Fibroblast of lung (primary cell): ENCODE measurements at regions not wholly inside any gene's neighbourhood (a gene's known extent, or its start where the extent isn't known, plus 50 kb on each side); places are given as distances from the start of the nearest gene placed in this dataset.

Experiments
- DNase-seq, 2 donors: peaks; one replicate each; pipeline versions ENCODE4 v3.0.0 to v3.0.0-alpha.2; 2010; ENCODE audit warnings: low read depth in 2 of 2
- H2AFZ ChIP-seq: 2 replicates; pipeline ENCODE4 v1.5.1; 2012; ENCODE audit warnings: low read length, control low read depth, inconsistent platforms
- H3K27ac ChIP-seq: 2 replicates; pipeline ENCODE4 v1.5.1; 2011; ENCODE audit warnings: low read length, control low read depth; ENCODE audit not compliant: insufficient read depth
- H3K27me3 ChIP-seq: 2 replicates; pipeline ENCODE4 v1.5.1; 2011; ENCODE audit warnings: mild to moderate bottlenecking, low read length; ENCODE audit not compliant: control insufficient read depth, insufficient read depth
- H3K36me3 ChIP-seq: 2 replicates; pipeline ENCODE4 v1.5.1; 2011; ENCODE audit warnings: low read length; ENCODE audit not compliant: control insufficient read depth, insufficient read depth
- H3K4me1 ChIP-seq: 2 replicates; pipeline ENCODE4 v1.5.1; 2011; ENCODE audit warnings: low read length; ENCODE audit not compliant: control insufficient read depth, insufficient read depth; ENCODE audit errors: extremely low read depth
- H3K4me2 ChIP-seq: 2 replicates; pipeline ENCODE4 v1.5.1; 2011; ENCODE audit warnings: low read length, control low read depth; ENCODE audit not compliant: insufficient read depth; ENCODE audit errors: extremely low read depth
- H3K4me3 ChIP-seq, 4 experiments: fragments of 200-600 bp in 1 of 4; sonication (generic) in 1 of 4; replicated peaks in 1 of 4; 2 replicates each; pipeline ENCODE4 v1.5.1; 2011 to 2016; ENCODE audit warnings: low read length in 4 of 4, low read depth in 3 of 4, mild to moderate bottlenecking in 3 of 4, control low read depth in 2 of 4, inconsistent platforms in 1 of 4, mixed read lengths in 1 of 4; ENCODE audit not compliant: insufficient read depth in 1 of 4; ENCODE audit errors: control extremely low read depth in 1 of 4
- H3K79me2 ChIP-seq: 2 replicates; pipeline ENCODE4 v1.5.1; 2012; ENCODE audit warnings: mild to moderate bottlenecking, low read length, inconsistent platforms; ENCODE audit not compliant: control insufficient read depth, insufficient read depth
- H3K9ac ChIP-seq: 2 replicates; pipeline ENCODE4 v1.5.1; 2011; ENCODE audit warnings: mild to moderate bottlenecking, low read length, control low read depth; ENCODE audit not compliant: insufficient read depth
- H3K9me3 ChIP-seq: 2 replicates; pipeline ENCODE4 v1.5.1; 2012; ENCODE audit warnings: low read depth, low read length; ENCODE audit not compliant: control insufficient read depth, insufficient read depth
- H4K20me1 ChIP-seq: 2 replicates; pipeline ENCODE4 v1.5.1; 2011; ENCODE audit warnings: low read length; ENCODE audit not compliant: control insufficient read depth, insufficient read depth; ENCODE audit errors: extremely low read depth
- EZH2 ChIP-seq: IDR thresholded peaks from 2 replicates; pipeline ENCODE4 v1.5.1; 2012; ENCODE audit warnings: low read length, control low read depth, mild to moderate bottlenecking; ENCODE audit errors: missing control alignments
- TF ChIP-seq, protein P1 (sequence below), 2 donors: IDR thresholded peaks in 1 of 2; conservative IDR thresholded peaks in 1 of 2; 1 replicate in 1 of 2; 2 replicates in 1 of 2; pipeline ENCODE4 v1.5.1; 2011 to 2012; ENCODE audit warnings: low read length in 2 of 2, control low read depth in 1 of 2, inconsistent platforms in 1 of 2, low read depth in 1 of 2, mild to moderate bottlenecking in 1 of 2

DNA sequence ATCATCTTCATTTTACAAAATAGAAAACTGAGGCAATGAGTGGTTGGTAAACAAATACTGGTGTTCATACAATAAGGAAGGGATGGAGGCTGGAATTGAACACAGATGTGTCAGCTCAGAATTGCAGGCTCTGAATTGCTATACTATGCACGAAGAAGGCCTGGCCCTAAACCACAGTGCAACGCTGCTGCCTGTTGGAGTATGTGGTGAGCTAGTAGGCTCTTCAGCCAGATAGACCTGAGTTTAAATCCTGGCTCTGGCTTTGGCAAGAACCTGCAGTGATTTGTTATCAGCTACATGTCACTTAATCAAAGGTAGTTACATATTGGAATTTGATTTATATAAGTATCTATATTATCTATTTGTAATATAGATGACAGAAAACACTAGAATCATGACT lies 1602.4 kb upstream of the CELF4 start:
- H3K4me1 ChIP-seq, result no peaks in the 10 kb centered on the region
- H3K79me2 ChIP-seq, result no peaks in the 10 kb centered on the region
- no peak for TF ChIP-seq EZH2
- TF ChIP-seq, protein P1, sequence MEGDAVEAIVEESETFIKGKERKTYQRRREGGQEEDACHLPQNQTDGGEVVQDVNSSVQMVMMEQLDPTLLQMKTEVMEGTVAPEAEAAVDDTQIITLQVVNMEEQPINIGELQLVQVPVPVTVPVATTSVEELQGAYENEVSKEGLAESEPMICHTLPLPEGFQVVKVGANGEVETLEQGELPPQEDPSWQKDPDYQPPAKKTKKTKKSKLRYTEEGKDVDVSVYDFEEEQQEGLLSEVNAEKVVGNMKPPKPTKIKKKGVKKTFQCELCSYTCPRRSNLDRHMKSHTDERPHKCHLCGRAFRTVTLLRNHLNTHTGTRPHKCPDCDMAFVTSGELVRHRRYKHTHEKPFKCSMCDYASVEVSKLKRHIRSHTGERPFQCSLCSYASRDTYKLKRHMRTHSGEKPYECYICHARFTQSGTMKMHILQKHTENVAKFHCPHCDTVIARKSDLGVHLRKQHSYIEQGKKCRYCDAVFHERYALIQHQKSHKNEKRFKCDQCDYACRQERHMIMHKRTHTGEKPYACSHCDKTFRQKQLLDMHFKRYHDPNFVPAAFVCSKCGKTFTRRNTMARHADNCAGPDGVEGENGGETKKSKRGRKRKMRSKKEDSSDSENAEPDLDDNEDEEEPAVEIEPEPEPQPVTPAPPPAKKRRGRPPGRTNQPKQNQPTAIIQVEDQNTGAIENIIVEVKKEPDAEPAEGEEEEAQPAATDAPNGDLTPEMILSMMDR (conservative IDR thresholded peaks at IDR 0.05 in 1 of 2, IDR thresholded peaks at IDR 0.05 in 1 of 2; ENCODE audit: low read depth in 1 of 2, low read length in 2 of 2), result no peak
- no peaks in the 10 kb centered on the region for H4K20me1 ChIP-seq
- H3K9ac ChIP-seq, result no peak overlapping the region
- H3K27me3 ChIP-seq, result no peaks in the 10 kb centered on the region
- H3K4me3 ChIP-seq, result no peak overlapping the region
- H3K36me3 ChIP-seq, result no peaks in the 10 kb centered on the region
- no peak overlapping the region for H3K27ac ChIP-seq
- no peak overlapping the region for H2AFZ ChIP-seq
- H3K9me3 ChIP-seq, result no peaks in the 10 kb centered on the region
- DNase-seq, result no peak
- H3K4me2 ChIP-seq, result no peak overlapping the region

DNA sequence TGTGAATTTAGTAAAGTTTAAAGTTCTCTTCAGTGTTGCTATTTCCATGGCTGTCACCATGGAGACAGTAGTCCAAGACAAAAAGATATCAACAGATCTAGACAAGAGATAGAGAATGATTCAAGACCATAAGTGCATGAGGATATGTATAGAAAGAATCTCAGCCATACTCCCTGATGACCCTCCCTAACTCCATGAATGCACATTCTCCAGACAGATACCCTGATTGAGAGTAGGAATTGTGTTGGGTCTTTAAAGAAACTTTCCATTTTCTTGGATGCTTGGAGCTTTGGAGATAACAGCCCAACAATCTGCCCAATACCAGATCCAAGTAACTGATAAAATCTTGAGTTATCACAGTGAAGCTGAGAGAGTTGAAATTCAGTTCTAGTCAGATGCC lies 1601.2 kb upstream of the CELF4 start:
- H2AFZ ChIP-seq, result no peak overlapping the region
- TF ChIP-seq, protein P1 (conservative IDR thresholded peaks at IDR 0.05 in 1 of 2, IDR thresholded peaks at IDR 0.05 in 1 of 2; ENCODE audit: low read depth in 1 of 2, low read length in 2 of 2), result no peak
- TF ChIP-seq EZH2, result no peak
- no peaks in the 10 kb centered on the region for H3K36me3 ChIP-seq

DNA sequence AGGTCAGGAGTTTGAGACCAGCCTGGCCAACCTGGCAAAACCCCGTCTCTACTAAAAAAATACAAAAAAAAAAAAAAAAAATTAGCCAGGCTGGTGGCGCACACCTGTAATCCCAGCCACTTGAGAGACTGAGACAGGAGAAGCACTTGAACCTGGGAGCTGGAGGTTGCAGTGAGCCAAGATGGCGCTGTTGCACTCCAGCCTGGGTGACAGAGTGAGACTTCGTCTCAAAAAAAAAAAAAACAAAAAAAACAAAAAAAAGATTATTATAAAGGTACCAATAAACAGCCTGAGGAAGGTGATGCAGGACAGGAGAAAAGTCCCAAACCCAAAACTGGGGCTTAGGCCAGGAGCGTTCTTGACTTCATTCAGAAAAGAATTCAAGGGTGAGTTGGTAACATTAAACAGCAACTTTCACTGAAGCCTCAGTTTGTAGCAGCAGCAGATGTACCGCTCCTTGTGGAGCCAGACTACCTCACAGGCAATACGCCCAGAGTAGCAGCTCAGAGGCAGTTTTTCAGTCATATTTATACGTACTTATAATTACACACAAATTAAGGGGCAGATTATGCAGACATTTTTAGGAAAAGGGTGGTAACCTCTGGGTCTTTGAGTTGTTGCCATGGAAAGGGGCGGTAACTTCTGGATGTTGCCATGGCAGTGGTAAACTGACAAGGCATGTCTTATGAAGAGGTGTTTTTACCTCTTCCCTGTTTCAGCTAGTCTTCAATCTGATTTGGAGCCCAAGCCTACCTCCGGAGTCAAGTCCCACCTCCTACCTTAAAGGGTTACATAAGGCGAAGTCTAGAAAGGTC lies 1596.6 kb upstream of the CELF4 start:
- Histone ChIP-seq H3K4me2 (no peak overlapping the region), H3K4me3 (no peak overlapping the region), H3K36me3 (no peaks in the 10 kb centered on the region), H3K9me3 (no peaks in the 10 kb centered on the region), H2AFZ (no peak overlapping the region), H4K20me1 (no peaks in the 10 kb centered on the region), H3K79me2 (no peaks in the 10 kb centered on the region), H3K4me1 (no peaks in the 10 kb centered on the region), H3K9ac (no peak overlapping the region), H3K27ac (no peak overlapping the region), H3K27me3 (no peaks in the 10 kb centered on the region)
- no peak for TF ChIP-seq EZH2
- TF ChIP-seq, protein P1 (conservative IDR thresholded peaks at IDR 0.05 in 1 of 2, IDR thresholded peaks at IDR 0.05 in 1 of 2; ENCODE audit: low read depth in 1 of 2, low read length in 2 of 2), result no peak
- no peak for DNase-seq

More for the DNA sequence above, 1601.2 kb upstream of the CELF4 start:
- no peak overlapping the region for H3K9ac ChIP-seq
- H3K27me3 ChIP-seq, result no peaks in the 10 kb centered on the region
- no peak overlapping the region for H3K4me3 ChIP-seq
- H3K4me1 ChIP-seq, result no peaks in the 10 kb centered on the region
- H3K9me3 ChIP-seq, result no peaks in the 10 kb centered on the region
- no peak overlapping the region for H3K27ac ChIP-seq
- no peaks in the 10 kb centered on the region for H3K79me2 ChIP-seq
- H3K4me2 ChIP-seq, result no peak overlapping the region
- DNase-seq, result no peak
- no peaks in the 10 kb centered on the region for H4K20me1 ChIP-seq
